ENCODE measurements at regions not wholly inside any gene's neighbourhood (a gene's known extent, or its start where the extent isn't known, plus 50 kb on each side); places are given as distances from the start of the nearest gene placed in this dataset.

- TF ChIP-seq GATA2 (IDR thresholded peaks at IDR 0.05; ENCODE audit: low read depth, low read length) (peak; percentile 69), GATA3 (IDR thresholded peaks at IDR 0.05; ENCODE audit: low read depth, low read length) (no peak)
These were observed 129.4 kb upstream of the AFDN start for GRCh38 chr6:167697316-167697715.
